Fibroblast of lung (primary cell): ENCODE measurements at regions not wholly inside any gene's neighbourhood (a gene's known extent, or its start where the extent isn't known, plus 50 kb on each side); places are given as distances from the start of the nearest gene placed in this dataset.

Source experiments
- DNase-seq, 2 donors: peaks; one replicate each; pipeline versions ENCODE4 v3.0.0 to v3.0.0-alpha.2; 2010; ENCODE audit warnings: low read depth in 2 of 2
- H2AFZ ChIP-seq: 2 replicates; pipeline ENCODE4 v1.5.1; 2012; ENCODE audit warnings: low read length, control low read depth, inconsistent platforms
- H3K27ac ChIP-seq: 2 replicates; pipeline ENCODE4 v1.5.1; 2011; ENCODE audit warnings: low read length, control low read depth; ENCODE audit not compliant: insufficient read depth
- H3K27me3 ChIP-seq: 2 replicates; pipeline ENCODE4 v1.5.1; 2011; ENCODE audit warnings: mild to moderate bottlenecking, low read length; ENCODE audit not compliant: control insufficient read depth, insufficient read depth
- H3K36me3 ChIP-seq: 2 replicates; pipeline ENCODE4 v1.5.1; 2011; ENCODE audit warnings: low read length; ENCODE audit not compliant: control insufficient read depth, insufficient read depth
- H3K4me1 ChIP-seq: 2 replicates; pipeline ENCODE4 v1.5.1; 2011; ENCODE audit warnings: low read length; ENCODE audit not compliant: control insufficient read depth, insufficient read depth; ENCODE audit errors: extremely low read depth
- H3K4me2 ChIP-seq: 2 replicates; pipeline ENCODE4 v1.5.1; 2011; ENCODE audit warnings: low read length, control low read depth; ENCODE audit not compliant: insufficient read depth; ENCODE audit errors: extremely low read depth
- H3K4me3 ChIP-seq, 4 experiments: fragments of 200-600 bp in 1 of 4; sonication (generic) in 1 of 4; replicated peaks in 1 of 4; 2 replicates each; pipeline ENCODE4 v1.5.1; 2011 to 2016; ENCODE audit warnings: low read length in 4 of 4, low read depth in 3 of 4, mild to moderate bottlenecking in 3 of 4, control low read depth in 2 of 4, inconsistent platforms in 1 of 4, mixed read lengths in 1 of 4; ENCODE audit not compliant: insufficient read depth in 1 of 4; ENCODE audit errors: control extremely low read depth in 1 of 4
- H3K79me2 ChIP-seq: 2 replicates; pipeline ENCODE4 v1.5.1; 2012; ENCODE audit warnings: mild to moderate bottlenecking, low read length, inconsistent platforms; ENCODE audit not compliant: control insufficient read depth, insufficient read depth
- H3K9ac ChIP-seq: 2 replicates; pipeline ENCODE4 v1.5.1; 2011; ENCODE audit warnings: mild to moderate bottlenecking, low read length, control low read depth; ENCODE audit not compliant: insufficient read depth
- H3K9me3 ChIP-seq: 2 replicates; pipeline ENCODE4 v1.5.1; 2012; ENCODE audit warnings: low read depth, low read length; ENCODE audit not compliant: control insufficient read depth, insufficient read depth
- H4K20me1 ChIP-seq: 2 replicates; pipeline ENCODE4 v1.5.1; 2011; ENCODE audit warnings: low read length; ENCODE audit not compliant: control insufficient read depth, insufficient read depth; ENCODE audit errors: extremely low read depth
- EZH2 ChIP-seq: IDR thresholded peaks from 2 replicates; pipeline ENCODE4 v1.5.1; 2012; ENCODE audit warnings: low read length, control low read depth, mild to moderate bottlenecking; ENCODE audit errors: missing control alignments
- TF ChIP-seq, protein P1 (sequence below), 2 donors: IDR thresholded peaks in 1 of 2; conservative IDR thresholded peaks in 1 of 2; 1 replicate in 1 of 2; 2 replicates in 1 of 2; pipeline ENCODE4 v1.5.1; 2011 to 2012; ENCODE audit warnings: low read length in 2 of 2, control low read depth in 1 of 2, inconsistent platforms in 1 of 2, low read depth in 1 of 2, mild to moderate bottlenecking in 1 of 2

DNA sequence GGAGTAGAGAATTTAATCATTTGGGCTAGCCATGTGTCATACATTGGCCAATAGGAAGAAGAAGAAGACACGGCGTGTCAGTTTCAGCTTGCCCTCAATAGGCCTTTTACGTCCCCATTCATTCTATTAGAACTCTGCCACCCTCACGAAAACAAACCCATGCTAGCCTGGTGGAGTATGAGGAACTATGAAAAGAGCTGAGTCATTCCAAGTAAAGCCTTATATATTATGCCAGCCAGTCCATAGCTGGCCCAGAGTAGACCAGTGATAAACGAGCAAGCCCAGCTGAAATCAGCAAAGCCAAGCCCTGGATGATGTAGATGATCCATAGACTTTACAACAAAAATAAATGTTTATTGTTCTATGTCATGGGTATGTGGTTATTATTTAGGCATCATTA is 895.1 kb downstream of the TLE1 start:
- H3K27ac ChIP-seq = no peak overlapping the region
- TF ChIP-seq EZH2 = no peak
- TF ChIP-seq, protein P1, sequence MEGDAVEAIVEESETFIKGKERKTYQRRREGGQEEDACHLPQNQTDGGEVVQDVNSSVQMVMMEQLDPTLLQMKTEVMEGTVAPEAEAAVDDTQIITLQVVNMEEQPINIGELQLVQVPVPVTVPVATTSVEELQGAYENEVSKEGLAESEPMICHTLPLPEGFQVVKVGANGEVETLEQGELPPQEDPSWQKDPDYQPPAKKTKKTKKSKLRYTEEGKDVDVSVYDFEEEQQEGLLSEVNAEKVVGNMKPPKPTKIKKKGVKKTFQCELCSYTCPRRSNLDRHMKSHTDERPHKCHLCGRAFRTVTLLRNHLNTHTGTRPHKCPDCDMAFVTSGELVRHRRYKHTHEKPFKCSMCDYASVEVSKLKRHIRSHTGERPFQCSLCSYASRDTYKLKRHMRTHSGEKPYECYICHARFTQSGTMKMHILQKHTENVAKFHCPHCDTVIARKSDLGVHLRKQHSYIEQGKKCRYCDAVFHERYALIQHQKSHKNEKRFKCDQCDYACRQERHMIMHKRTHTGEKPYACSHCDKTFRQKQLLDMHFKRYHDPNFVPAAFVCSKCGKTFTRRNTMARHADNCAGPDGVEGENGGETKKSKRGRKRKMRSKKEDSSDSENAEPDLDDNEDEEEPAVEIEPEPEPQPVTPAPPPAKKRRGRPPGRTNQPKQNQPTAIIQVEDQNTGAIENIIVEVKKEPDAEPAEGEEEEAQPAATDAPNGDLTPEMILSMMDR (conservative IDR thresholded peaks at IDR 0.05 in 1 of 2, IDR thresholded peaks at IDR 0.05 in 1 of 2; ENCODE audit: low read depth in 1 of 2, low read length in 2 of 2) = no peak

GRCh38 chr9:80793706-80794105 is 895.6 kb downstream of the TLE1 start:
- no peaks in the 10 kb centered on the region for H3K9me3 ChIP-seq
- no peak for TF ChIP-seq EZH2
- TF ChIP-seq, protein P1 (conservative IDR thresholded peaks at IDR 0.05 in 1 of 2, IDR thresholded peaks at IDR 0.05 in 1 of 2; ENCODE audit: low read depth in 1 of 2, low read length in 2 of 2) = no peak

More for the DNA sequence above, 895.1 kb downstream of the TLE1 start:
- Histone ChIP-seq H3K79me2 (no peaks in the 10 kb centered on the region), H3K36me3 (no peaks in the 10 kb centered on the region), H3K4me2 (no peak overlapping the region), H3K27me3 (no peaks in the 10 kb centered on the region), H3K9ac (no peak overlapping the region), H2AFZ (no peak overlapping the region), H3K4me3 (no peak overlapping the region), H4K20me1 (no peaks in the 10 kb centered on the region), H3K9me3 (no peaks in the 10 kb centered on the region), H3K4me1 (peaks cover 2% of the 10 kb centered on the region)
- DNase-seq = no peak

DNA sequence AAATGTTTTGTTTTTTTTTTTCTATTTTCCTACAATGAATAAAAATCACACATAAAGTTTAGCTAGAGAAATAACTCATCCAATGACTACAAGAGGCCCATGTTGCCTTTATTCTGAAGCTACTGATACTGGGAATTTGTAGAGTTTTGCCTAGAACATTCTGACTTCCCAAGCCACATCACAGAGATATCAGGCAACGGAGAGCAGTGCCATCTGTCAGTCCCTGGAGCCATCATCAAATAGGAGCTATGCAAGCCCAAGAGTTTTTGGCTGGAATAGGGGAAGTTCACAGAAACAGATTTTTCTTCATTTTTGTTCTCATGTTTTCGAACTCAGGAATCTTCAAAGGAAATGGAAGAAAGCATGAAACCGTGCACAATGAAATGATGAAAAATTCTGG is 896.6 kb downstream of the TLE1 start:
- TF ChIP-seq, protein P1 (conservative IDR thresholded peaks at IDR 0.05 in 1 of 2, IDR thresholded peaks at IDR 0.05 in 1 of 2; ENCODE audit: low read depth in 1 of 2, low read length in 2 of 2) = no peak
- TF ChIP-seq EZH2 = no peak
- Histone ChIP-seq H3K36me3 (no peaks in the 10 kb centered on the region), H2AFZ (no peak overlapping the region), H3K27me3 (no peaks in the 10 kb centered on the region), H3K9me3 (no peaks in the 10 kb centered on the region), H3K9ac (no peak overlapping the region), H4K20me1 (no peaks in the 10 kb centered on the region), H3K27ac (no peak overlapping the region), H3K4me3 (no peak overlapping the region), H3K4me1 (no peaks in the 10 kb centered on the region), H3K4me2 (no peak overlapping the region), H3K79me2 (no peaks in the 10 kb centered on the region)
- no peak for DNase-seq

More at GRCh38 chr9:80793706-80794105, 895.6 kb downstream of the TLE1 start:
- Histone ChIP-seq H3K27ac (no peak overlapping the region), H4K20me1 (no peaks in the 10 kb centered on the region), H3K4me3 (no peak overlapping the region), H3K79me2 (no peaks in the 10 kb centered on the region), H3K27me3 (no peaks in the 10 kb centered on the region), H3K4me1 (peaks cover 1% of the 10 kb centered on the region), H2AFZ (no peak overlapping the region), H3K36me3 (no peaks in the 10 kb centered on the region), H3K4me2 (no peak overlapping the region), H3K9ac (no peak overlapping the region)
- DNase-seq = no peak
